ENCODE measurements at regions not wholly inside any gene's neighbourhood (a gene's known extent, or its start where the extent isn't known, plus 50 kb on each side); places are given as distances from the start of the nearest gene placed in this dataset.

- DNase-seq: no peak
These were observed 118.9 kb downstream of the IRS1 start for GRCh38 chr2:226680719-226681118.

- no peak for DNase-seq
These were observed 120.1 kb downstream of the IRS1 start for GRCh38 chr2:226679389-226680065.

- no peak for DNase-seq
These were observed 121.2 kb downstream of the IRS1 start for GRCh38 chr2:226678422-226678821.

- no peak for DNase-seq
These were observed 122.5 kb downstream of the IRS1 start for GRCh38 chr2:226677080-226677479.

- DNase-seq: no peak
These were observed 123.0 kb downstream of the IRS1 start for GRCh38 chr2:226676618-226677017.

GRCh38 chr2:226674123-226674522 is 125.5 kb downstream of the IRS1 start:
- DNase-seq: no peak

- DNase-seq: no peak
These were observed 126.3 kb downstream of the IRS1 start for GRCh38 chr2:226673314-226673723.

- DNase-seq: no peak
These were observed 128.4 kb downstream of the IRS1 start for GRCh38 chr2:226671141-226671676.

GRCh38 chr2:226669905-226670304 is 129.7 kb downstream of the IRS1 start:
- DNase-seq: no peak

- DNase-seq: no peak
These were observed 130.4 kb downstream of the IRS1 start for GRCh38 chr2:226669249-226669648.

GRCh38 chr2:226667736-226668135 is 131.9 kb downstream of the IRS1 start:
- no peak for DNase-seq

- DNase-seq: no peak
These were observed 134.3 kb downstream of the IRS1 start for GRCh38 chr2:226665306-226665831.

- DNase-seq: no peak
These were observed 135.0 kb downstream of the IRS1 start for GRCh38 chr2:226664661-226665060.

- DNase-seq: no peak
These were observed 135.5 kb downstream of the IRS1 start for GRCh38 chr2:226664140-226664539.

- DNase-seq: no peak
These were observed 137.7 kb downstream of the IRS1 start for GRCh38 chr2:226661789-226662545.

- no peak for DNase-seq
These were observed 139.1 kb downstream of the IRS1 start for GRCh38 chr2:226660526-226660925.

GRCh38 chr2:226660124-226660523 is 139.5 kb downstream of the IRS1 start:
- no peak for DNase-seq

GRCh38 chr2:226659410-226659809 is 140.2 kb downstream of the IRS1 start:
- DNase-seq: no peak

GRCh38 chr2:226658555-226658954 is 141.1 kb downstream of the IRS1 start:
- no peak for DNase-seq

- DNase-seq: no peak
These were observed 142.1 kb downstream of the IRS1 start for GRCh38 chr2:226657340-226658053.

GRCh38 chr2:226656367-226656766 is 143.3 kb downstream of the IRS1 start:
- no peak for DNase-seq

- no peak for DNase-seq
These were observed 143.7 kb downstream of the IRS1 start for GRCh38 chr2:226655871-226656270.

All from activated CD4-positive, alpha-beta T cell treated with anti-CD3 and anti-CD28 coated beads, Interleukin-2, amount 50 U/mL, for 4 hours (primary cell).